Hepatocyte (in vitro differentiated cells): ENCODE measurements at regions not wholly inside any gene's neighbourhood (a gene's known extent, or its start where the extent isn't known, plus 50 kb on each side); places are given as distances from the start of the nearest gene placed in this dataset.
"Not testable (repeated sequence)": the region's sequence is repeated elsewhere in the genome, so short reads cannot be mapped to it uniquely, and the experiment has no call there.

Experiments used
- DNase-seq: peaks from one replicate; pipeline ENCODE4 v3.0.0-alpha.2; 2016; ENCODE audit warnings: low spot score
- H2AFZ ChIP-seq: fragments of 200-600 bp; sonication (generic); 2 replicates; pipeline ENCODE4 v1.6.0; 2016; ENCODE audit warnings: antibody characterized with exemption, mild to moderate bottlenecking
- H3K27ac ChIP-seq: fragments of 200-600 bp; sonication (generic); 2 replicates; pipeline ENCODE4 v1.5.1; 2016; ENCODE audit warnings: mild to moderate bottlenecking
- H3K27me3 ChIP-seq: fragments of 200-600 bp; sonication (generic); 2 replicates; pipeline ENCODE4 v1.6.1; 2016
- H3K36me3 ChIP-seq: fragments of 200-600 bp; sonication (generic); replicated peaks from 2 replicates; pipeline ENCODE4 v1.5.1; 2016; ENCODE audit warnings: low read depth; ENCODE audit not compliant: insufficient read depth
- H3K4me1 ChIP-seq: fragments of 200-600 bp; sonication (generic); 2 replicates; pipeline ENCODE4 v1.5.1; 2016; ENCODE audit warnings: mild to moderate bottlenecking, moderate library complexity; ENCODE audit not compliant: insufficient read depth
- H3K4me2 ChIP-seq: fragments of 200-600 bp; sonication (generic); 2 replicates; pipeline ENCODE4 v1.6.0; 2016
- H3K4me3 ChIP-seq: fragments of 200-600 bp; sonication (generic); 2 replicates; pipeline ENCODE4 v1.5.1; 2016; ENCODE audit warnings: mild to moderate bottlenecking
- H3K79me2 ChIP-seq: fragments of 200-600 bp; sonication (generic); 2 replicates; pipeline ENCODE4 v1.6.0; 2017; ENCODE audit warnings: mild to moderate bottlenecking
- H3K9me2 ChIP-seq: fragments of 200-600 bp; sonication (generic); replicated peaks from 2 replicates; pipeline ENCODE4 v1.6.0; 2017; ENCODE audit warnings: mild to moderate bottlenecking; ENCODE audit not compliant: insufficient read depth
- H3K9me3 ChIP-seq: fragments of 200-600 bp; sonication (generic); 2 replicates; pipeline ENCODE4 v1.5.1; 2016; ENCODE audit warnings: low read depth, mild to moderate bottlenecking
- H4K20me1 ChIP-seq: fragments of 200-600 bp; sonication (generic); 2 replicates; pipeline ENCODE4 v1.6.0; 2016; ENCODE audit warnings: mild to moderate bottlenecking; ENCODE audit not compliant: insufficient read depth, poor library complexity, severe bottlenecking
- EZH2 ChIP-seq: fragments of 200-600 bp; sonication (generic); IDR thresholded peaks from 2 replicates; pipeline ENCODE4 v1.6.1; 2016; ENCODE audit warnings: antibody characterized with exemption, mild to moderate bottlenecking, borderline replicate concordance
- EZH2phosphoT487 ChIP-seq: fragments of 200-600 bp; sonication (generic); IDR thresholded peaks from one replicate; pipeline ENCODE4 v1.6.1; 2018; ENCODE audit warnings: antibody characterized with exemption, mild to moderate bottlenecking, low read depth, moderate library complexity; ENCODE audit not compliant: unreplicated experiment, severe bottlenecking
- WGBS: methylation state at CpG from one replicate; pipeline ENCODE4 v1.1.6; 2016; ENCODE audit warnings: low lambda C conversion rate; ENCODE audit errors: missing lambda C conversion rate; 5-methylcytosine and 5-hydroxymethylcytosine counted together
- TF ChIP-seq, protein P1 (sequence below): fragments of 200-600 bp; sonication (generic); IDR thresholded peaks from 2 replicates; pipeline ENCODE4 v1.5.1; 2016; ENCODE audit warnings: antibody characterized with exemption, mild to moderate bottlenecking; ENCODE audit not compliant: poor library complexity

DNA sequence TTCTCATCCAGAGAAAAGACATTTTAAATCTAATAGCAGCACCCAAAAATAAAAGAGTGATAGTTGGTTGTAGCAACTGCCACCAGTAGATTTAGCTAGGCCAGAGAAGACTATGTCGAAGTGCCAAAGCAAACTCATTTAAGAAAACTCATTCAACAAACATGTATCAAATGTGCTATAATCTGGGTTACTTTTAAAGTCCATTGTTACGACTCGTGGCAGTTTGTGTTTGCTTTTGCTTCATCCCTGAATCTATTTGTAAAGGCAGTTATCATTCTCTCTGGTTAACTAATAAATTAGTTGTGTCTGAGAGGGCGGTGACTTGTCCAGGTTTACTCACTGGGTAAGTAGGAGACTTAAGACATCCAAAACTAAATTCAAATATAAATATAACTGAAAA is 159.4 kb downstream of the ZIC4 start:
- H3K4me3 ChIP-seq, result no peak overlapping the region
- DNase-seq, result no peak
- H3K36me3 ChIP-seq, result no peaks in the 10 kb centered on the region
- no peaks in the 10 kb centered on the region for H3K4me1 ChIP-seq
- H3K27ac ChIP-seq, result no peak overlapping the region
- H4K20me1 ChIP-seq, result no peaks in the 10 kb centered on the region
- H3K27me3 ChIP-seq, result no peaks in the 10 kb centered on the region
- no peak overlapping the region for H2AFZ ChIP-seq
- no peaks in the 10 kb centered on the region for H3K9me2 ChIP-seq
- no peak for TF ChIP-seq EZH2
- TF ChIP-seq, protein P1, sequence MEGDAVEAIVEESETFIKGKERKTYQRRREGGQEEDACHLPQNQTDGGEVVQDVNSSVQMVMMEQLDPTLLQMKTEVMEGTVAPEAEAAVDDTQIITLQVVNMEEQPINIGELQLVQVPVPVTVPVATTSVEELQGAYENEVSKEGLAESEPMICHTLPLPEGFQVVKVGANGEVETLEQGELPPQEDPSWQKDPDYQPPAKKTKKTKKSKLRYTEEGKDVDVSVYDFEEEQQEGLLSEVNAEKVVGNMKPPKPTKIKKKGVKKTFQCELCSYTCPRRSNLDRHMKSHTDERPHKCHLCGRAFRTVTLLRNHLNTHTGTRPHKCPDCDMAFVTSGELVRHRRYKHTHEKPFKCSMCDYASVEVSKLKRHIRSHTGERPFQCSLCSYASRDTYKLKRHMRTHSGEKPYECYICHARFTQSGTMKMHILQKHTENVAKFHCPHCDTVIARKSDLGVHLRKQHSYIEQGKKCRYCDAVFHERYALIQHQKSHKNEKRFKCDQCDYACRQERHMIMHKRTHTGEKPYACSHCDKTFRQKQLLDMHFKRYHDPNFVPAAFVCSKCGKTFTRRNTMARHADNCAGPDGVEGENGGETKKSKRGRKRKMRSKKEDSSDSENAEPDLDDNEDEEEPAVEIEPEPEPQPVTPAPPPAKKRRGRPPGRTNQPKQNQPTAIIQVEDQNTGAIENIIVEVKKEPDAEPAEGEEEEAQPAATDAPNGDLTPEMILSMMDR, result no peak
- WGBS, result 72% methylated on average over 4 of the region's 4 CpGs
- H3K79me2 ChIP-seq, result no peaks in the 10 kb centered on the region
- no peak overlapping the region for H3K4me2 ChIP-seq
- no peaks in the 10 kb centered on the region for H3K9me3 ChIP-seq

DNA sequence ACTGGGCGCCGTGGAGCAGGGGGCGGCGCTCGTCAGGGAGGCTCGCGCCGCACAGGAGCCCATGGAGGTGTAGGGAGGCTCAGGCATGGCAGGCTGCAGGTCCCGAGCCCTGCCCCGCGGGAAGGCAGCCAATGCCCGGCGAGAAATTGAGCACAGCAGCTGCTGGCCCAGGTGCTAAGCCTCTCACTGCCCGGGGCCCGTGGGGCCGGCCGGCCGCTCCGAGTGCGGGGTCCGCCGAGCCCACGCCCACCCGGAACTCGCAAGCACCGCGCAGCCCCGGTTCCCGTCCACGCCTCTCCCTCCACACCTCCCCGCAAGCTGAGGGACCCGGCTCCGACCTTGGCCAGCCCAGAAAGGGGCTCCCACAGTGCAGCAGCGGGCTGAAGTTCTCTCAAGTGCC is 160.7 kb downstream of the ZIC4 start:
- H2AFZ ChIP-seq, H3K36me3 ChIP-seq, H3K27me3 ChIP-seq, H3K4me2 ChIP-seq, H3K9me2 ChIP-seq, H4K20me1 ChIP-seq, H3K9me3 ChIP-seq, H3K4me1 ChIP-seq, H3K79me2 ChIP-seq, H3K4me3 ChIP-seq, H3K27ac ChIP-seq, DNase-seq: not testable (repeated sequence)
- WGBS, result 95% methylated on average over 16 of the region's 34 CpGs

DNA sequence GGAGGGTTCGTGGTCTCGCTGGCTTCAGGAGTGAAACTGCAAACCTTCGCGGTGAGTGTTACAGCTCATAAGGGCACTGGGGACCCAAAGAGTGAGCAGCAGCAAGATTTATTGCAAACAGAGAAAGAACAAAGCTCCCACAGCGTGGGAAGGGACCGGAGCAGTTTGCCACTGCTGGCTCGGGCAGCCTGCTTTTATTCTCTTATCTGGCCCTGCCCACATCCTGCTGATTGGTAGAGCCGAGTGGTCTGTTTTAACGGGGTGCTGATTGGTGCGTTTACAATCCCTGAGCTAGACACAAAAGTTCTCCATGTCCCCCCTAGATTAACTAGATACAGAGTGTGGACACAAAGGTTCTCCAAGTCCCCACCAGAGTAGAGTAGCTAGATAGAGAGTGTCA is 161.3 kb downstream of the ZIC4 start:
- not testable (repeated sequence) for H3K79me2 ChIP-seq, H3K4me1 ChIP-seq, DNase-seq, H2AFZ ChIP-seq, H3K9me2 ChIP-seq, H4K20me1 ChIP-seq, H3K9me3 ChIP-seq, H3K4me3 ChIP-seq, H3K27me3 ChIP-seq, H3K36me3 ChIP-seq, H3K27ac ChIP-seq, H3K4me2 ChIP-seq
- WGBS, result 92% methylated on average over 10 of the region's 10 CpGs

DNA sequence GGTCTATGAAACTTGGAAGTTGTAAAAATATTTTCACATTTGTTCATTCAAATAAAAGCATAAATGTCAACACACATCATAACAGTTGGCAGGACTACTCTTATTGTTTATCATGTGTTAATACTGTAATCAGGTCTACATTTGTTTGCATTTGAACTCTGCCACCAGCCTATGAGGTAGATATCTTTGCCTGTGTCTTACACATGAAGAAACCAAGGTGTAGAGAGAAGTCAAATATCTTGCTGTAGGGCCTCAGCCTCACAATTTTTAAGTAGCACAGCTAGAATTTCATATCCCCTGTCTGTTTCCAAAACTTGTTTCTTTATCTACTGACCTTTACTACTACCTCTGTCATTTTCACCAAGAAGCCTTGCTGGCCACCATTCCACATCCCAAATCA is 161.9 kb downstream of the ZIC4 start:
- Histone ChIP-seq H2AFZ (no peak overlapping the region), H3K36me3 (no peaks in the 10 kb centered on the region), H3K27me3 (no peaks in the 10 kb centered on the region), H3K9me2 (no peaks in the 10 kb centered on the region), H3K4me2 (no peak overlapping the region), H3K4me3 (no peak overlapping the region), H3K79me2 (no peaks in the 10 kb centered on the region), H3K27ac (no peak overlapping the region), H3K4me1 (no peaks in the 10 kb centered on the region), H4K20me1 (no peaks in the 10 kb centered on the region), H3K9me3 (no peaks in the 10 kb centered on the region)
- no peak for DNase-seq
- TF ChIP-seq EZH2phosphoT487, result no peak
- TF ChIP-seq EZH2, result no peak

DNA sequence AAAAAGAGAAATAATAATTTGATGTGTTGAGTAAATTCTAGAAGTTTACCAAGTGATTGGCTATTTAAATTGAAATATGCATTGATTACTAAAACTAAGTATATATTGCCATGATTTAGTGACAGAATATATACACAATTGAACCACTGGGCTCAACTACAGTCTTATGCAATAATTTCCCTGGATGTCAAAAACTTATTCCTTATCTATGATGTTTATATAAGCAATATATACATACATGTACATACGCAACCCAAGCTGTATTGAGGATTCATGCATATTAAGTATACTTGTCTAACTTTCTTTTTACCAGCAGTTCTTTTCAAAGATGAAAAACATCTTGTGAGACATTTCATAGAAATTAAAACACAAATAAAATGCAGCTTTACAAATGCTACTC is 165.8 kb downstream of the ZIC4 start:
- no peak overlapping the region for H3K4me3 ChIP-seq
- TF ChIP-seq, protein P1, result no peak
- TF ChIP-seq EZH2phosphoT487, result no peak
- no peaks in the 10 kb centered on the region for H4K20me1 ChIP-seq
- no peaks in the 10 kb centered on the region for H3K9me3 ChIP-seq
- H3K9me2 ChIP-seq, result no peaks in the 10 kb centered on the region
- no peaks in the 10 kb centered on the region for H3K36me3 ChIP-seq
- no peak overlapping the region for H3K27ac ChIP-seq
- no peaks in the 10 kb centered on the region for H3K27me3 ChIP-seq
- H3K4me1 ChIP-seq, result no peaks in the 10 kb centered on the region
- WGBS, result 90% methylated on average over 1 of the region's 1 CpG
- no peaks in the 10 kb centered on the region for H3K79me2 ChIP-seq
- no peak overlapping the region for H2AFZ ChIP-seq
- no peak for DNase-seq
- H3K4me2 ChIP-seq, result no peak overlapping the region
